Activated T-cell treated with anti-CD3 and anti-CD28 coated beads for 24 hours (primary cell): ENCODE measurements at regions not wholly inside any gene's neighbourhood (a gene's known extent, or its start where the extent isn't known, plus 50 kb on each side); places are given as distances from the start of the nearest gene placed in this dataset.

Experiments
- DNase-seq: peaks from one replicate; pipeline ENCODE4 v3.0.0-alpha.2; 2020; ENCODE audit warnings: low read depth

DNA sequence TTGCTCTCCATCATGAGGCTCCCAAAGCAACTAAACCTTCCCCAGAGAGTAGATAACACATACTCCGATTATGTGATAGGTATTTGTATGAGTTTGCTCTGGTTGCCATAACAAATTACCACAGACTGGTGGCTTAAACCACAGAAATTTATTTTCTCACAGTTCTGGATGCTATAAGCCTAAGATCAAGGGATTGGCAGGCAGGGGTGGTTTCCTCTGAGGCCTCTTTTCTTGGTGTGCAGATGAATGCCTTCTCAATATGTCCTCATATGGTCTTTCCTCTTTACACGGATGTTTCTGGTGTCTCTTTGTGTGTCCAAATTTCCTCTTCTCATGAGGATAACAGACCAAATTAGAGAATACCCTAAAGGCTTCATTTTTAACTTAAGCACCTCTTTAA is 285.8 kb upstream of the GRIP1 start:
- DNase-seq = peak; percentile 21

DNA sequence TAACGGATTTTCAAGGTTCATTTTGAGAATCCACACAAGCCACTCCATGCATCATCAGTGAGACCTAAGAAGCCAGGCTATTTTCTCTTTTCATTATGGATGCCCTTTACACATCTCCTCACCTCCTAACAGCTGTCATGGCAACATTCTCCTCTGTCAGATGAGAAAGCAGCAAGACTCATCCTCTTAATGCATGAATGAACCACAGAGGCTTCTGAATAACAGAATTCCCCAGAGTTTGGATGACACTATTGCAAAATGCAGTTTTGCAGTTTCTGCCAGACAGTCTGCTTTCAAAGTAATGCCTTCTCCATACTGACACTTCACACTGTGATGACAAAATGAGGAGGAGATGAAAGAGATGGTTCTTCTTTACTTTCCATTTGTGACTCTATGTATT is 286.7 kb upstream of the GRIP1 start:
- no peak for DNase-seq

DNA sequence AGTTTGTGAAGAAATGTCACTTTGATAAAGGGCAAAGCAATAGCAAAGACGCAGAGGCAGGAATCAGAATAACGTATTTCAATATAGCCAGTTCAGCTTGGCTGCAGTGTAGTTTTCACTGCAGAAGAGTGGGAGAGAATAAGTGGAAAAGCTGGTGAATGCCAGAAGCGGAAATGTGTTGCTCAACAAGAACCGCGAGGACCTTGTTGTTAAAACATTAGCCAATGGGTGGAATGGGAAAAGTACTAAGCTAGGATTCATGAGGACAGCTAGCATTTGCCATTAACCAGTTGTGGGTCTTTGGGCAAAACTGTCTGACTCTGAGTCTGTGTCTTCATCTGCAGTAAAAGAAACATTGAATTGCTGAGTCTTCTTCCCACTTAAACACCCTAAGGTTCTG is 292.9 kb upstream of the GRIP1 start:
- DNase-seq = no peak

DNA sequence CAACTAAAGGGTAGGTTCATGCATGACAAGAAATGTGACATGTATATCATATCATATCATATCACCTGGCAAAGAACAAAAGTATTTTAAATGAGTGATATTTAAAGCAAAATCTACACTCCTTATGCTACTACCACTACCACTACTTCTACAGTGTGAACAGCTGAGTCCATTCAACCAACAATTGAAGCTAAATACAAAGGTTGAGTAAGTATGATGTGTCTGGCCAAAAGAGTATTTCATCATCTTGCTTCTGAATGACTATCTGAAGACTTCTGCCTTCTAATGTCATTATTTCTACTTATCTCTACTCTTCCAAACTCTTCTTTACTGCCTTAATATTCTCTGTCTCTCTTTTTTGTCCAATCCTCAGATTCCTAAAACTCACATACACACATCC is 292.6 kb upstream of the CAND1 start:
- no peak for DNase-seq

DNA sequence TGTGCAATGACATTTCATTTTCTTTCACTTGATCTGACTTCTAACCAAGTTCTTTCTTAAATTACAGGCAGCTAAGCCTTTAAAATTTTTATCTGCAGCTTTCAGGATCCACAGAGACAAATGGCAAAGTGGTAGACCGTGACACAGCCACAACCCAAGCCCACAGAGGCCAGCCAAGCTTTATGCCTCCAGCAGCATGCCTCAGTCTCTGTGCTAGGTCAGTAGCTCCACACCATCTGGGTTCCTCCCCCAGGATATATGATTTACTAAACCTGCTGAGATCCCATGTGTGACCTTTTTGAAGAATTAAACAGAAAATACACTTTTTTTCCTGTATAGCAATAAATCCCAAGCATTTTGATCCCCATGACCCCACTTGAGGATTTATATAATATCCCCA is 290.4 kb upstream of the CAND1 start:
- no peak for DNase-seq

DNA sequence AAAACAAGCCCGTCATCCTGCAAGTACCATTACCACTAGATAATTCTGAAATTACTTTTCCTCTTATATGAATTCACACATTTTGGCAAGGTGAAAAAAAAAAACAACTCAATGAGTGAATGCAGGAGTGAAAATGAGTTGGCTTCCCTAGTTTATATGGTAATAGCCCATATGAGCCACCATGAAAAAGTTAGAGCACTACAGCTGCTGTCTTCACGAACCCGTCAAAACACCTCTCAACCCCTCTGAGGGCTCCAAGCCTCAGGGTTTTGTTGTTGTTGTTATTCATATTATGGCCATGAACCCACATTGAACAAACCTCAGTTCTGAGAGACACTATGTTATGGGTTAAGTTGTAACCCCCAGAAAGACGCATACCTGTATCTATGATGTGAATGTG is 289.9 kb upstream of the CAND1 start:
- DNase-seq = no peak

DNA sequence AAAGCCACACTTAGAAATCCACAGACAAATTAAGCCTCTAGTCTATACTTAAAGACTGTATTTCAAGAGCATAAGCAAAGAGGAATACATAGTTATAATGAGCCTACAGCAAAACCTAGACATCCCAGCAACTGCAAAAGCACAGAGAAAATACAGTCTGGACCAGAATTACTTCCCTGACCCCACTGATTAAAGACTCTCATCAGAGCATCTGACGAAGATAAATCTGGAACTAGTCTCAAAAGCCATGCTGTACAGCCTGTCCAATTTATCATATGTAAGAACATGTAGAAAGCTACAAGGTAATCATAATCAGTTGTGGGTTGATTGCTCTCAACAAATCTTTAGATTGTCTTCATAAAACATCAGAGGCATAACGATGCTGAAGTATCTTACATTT is 285.1 kb upstream of the CAND1 start:
- DNase-seq = no peak

DNA sequence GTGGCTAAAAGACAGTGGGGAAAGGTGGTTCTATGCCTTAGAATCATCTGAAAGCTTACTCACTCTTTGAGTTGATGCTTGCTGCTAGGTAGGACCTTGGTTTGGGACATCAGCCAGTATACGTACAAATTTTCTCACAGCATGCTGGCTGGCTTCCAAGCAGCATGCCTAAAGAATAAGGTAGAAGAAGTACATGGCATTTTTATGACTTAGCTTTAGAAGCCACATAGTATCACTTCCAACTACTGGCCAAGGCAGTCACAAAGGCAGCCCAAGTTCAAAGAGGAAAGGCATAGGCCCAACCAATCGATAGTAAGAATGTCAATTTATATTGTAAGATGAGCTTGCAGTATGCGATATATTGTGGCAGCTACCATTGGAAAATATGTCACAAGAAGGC is 284.2 kb upstream of the CAND1 start:
- DNase-seq = no peak

DNA sequence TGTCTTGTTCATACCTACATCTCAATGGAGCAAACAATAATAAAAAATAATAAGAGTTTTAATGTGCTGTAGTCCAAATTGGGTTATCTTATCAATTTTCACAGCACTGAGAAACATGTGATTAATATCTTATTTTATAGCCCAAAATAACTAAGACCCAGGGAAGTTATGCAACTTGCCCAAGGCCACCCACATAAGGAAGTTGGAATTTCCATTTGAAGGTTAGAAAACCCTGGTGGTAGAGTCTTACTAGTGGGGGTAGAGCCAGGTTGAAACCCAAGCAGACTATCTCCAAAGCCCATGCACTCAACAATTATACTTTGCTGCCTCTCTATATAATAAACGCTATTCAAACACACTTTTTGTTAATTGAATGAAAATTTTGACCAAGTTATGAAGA is 270.0 kb upstream of the CAND1 start:
- no peak for DNase-seq

DNA sequence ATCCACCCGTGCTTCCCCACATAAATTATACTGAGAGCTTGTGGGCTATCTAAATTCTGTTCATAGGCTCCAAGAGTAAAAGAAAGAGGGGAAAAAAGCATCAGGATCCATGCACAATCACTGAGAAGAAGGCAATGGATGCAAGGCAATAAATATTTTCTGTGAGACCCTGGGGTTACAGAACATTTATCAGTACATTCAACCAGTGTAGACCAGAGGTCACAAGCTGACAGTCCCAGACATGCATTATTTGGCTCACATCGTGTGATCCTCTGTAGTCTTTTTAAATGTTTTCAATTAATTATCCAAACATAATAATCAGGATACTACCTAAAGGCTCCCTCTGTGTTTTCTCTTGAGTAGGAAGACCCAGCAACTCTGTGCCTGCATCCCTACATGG is 267.9 kb upstream of the CAND1 start:
- DNase-seq = no peak

DNA sequence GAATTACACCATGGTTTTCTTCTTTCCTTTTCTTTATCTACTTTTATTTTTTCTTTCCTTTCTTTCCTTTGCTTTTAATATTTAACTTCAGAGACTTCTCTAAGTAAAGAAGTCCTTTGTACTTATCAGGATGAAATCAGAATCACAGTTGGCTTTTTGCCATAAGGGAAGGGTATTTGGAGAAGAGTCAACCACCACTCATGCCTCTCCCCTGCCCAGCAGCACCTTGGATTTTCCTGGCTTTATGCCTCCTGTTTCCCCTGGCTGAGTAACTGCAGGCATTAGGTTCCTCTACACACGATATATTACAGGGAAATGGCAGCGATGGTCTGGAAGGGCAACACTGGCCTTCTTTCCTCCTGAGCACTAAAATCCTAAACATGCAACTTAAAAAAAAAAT is 266.4 kb upstream of the CAND1 start:
- no peak for DNase-seq

DNA sequence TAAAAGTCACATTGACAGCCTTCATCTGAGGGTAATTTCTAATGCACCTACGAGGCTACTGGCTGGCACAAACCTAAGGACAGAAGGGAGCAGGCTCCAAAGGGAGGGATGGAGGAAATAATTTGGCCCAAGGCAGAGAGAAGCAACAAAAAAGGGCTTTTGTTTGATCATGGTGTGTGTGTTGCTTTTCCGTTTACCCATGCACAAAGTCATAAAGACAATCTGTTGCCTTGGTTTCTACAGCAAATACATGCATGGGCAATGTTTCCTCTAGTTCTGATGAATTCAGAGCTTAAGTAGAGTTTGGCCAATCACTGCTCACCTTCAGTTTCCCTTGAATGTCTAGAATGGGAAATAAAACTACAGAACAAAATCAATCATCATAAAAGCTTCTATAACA is 262.5 kb upstream of the CAND1 start:
- DNase-seq = no peak

DNA sequence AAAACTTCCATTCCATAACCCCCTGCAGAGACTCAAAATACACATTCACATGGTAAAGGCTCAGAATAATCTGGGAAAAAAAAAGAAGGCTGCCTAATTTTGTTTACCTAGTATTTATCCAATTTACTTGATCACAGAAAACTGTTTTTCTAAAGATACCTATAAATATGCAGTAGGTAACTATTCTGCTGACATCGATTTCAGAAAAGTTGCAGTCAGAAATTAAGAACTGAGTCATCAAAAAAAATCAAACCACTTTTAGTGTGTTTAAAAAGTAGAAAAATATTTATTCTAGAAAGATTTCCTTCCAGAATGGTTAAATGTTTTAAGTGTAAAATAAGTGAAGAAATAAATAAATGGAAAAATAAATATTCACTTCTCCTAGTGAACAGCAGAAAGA is 254.5 kb upstream of the CAND1 start:
- no peak for DNase-seq

DNA sequence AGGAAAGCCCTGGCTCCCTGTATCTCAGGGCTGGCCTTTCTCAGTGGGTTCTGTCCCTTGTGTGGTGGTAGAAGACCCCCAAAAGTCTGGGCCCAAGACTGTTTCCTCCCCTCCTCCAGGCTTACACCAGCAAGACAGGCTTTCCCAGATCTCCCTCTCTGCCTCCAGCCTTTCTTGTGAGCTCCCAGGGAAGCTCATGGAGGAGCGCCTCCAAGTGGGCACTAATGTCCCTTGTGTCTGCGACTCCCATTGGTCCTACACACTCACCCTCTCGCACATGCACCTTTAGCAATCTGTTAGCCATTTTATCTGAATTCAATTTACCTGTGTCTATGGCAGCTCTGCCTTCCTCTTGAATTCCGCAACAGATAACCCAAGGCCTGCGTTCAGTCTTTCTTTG is 251.1 kb upstream of the CAND1 start:
- no peak for DNase-seq

DNA sequence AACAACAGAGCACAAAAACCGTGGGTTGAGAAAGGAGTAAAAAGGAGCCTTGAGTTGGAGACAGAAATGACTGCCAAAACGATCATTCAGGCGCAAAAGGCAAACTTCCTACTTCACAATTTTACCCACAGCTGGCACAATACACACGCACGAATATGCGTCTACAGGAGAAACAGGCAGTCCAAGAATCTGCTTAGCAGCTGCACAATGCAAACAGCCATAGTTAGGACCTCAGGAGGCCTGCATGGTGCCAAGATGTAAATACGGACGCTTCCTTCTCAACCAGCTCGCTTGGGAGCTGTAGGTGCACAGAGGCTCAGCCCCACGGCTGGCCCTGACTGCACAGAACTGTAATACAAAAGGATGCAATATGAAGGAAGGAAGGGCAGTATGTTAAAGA is 250.1 kb upstream of the CAND1 start:
- DNase-seq = no peak

DNA sequence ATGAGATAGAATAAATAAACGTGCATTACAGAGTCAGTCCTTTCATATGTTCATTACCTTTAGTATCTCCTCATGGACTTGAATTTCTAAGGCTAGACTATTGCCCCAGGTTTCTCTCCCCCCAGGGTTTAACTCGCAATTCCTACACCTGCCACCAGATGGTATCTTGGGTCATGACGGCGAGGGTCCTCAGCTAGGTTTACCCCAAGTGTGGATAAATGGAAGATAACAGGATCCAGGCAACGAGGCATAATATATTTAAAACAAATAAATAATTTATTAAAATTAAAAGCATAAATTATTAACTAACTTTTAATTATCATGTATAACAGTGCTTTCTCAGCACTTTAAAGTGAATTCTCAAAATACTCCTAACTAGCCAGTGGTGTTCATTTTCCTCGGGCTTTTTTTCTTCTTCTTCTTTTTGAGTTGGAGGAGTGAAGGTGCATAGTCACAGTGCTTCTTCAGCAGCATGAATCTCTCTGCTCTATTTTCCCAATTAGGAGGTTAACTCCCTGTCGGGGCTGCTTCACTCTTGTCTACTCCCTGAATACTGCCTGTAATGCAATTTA is 243.5 kb upstream of the CAND1 start:
- DNase-seq = peak; percentile 40

DNA sequence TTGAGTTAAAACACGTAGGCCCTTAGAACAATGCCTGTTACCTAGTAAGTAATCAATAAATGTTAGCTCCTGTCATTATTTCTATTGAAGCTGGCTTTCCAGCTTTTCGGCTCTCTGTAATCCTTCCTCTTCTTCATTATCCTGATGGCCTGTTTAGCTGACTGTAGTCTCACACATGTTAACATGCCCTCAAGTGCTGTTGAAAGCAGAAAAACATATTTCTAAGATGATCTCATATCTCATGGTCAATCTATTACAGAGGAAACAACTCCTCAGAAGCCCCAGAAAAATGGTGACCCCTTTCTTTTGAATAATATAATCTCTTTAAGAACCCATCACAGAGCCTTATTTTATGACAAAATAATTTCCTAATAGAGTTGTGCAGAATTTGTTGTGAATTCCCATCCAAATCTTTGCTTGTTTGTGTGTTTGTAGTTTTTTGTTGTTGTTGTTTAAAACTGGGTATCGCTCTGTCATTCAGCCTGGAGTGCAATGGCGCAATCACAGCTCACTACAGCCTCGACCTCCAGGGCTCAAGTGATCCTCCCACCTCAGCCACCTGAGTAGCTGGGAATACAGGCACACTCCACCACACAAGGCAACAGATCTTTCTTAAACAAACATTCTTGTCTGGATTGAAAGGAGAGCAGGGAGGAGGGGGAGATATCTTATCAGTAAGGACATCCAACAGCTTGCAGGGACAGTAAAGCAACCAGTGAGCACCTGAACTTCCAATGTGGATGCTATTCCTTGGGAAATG is 242.5 kb upstream of the CAND1 start:
- no peak for DNase-seq

DNA sequence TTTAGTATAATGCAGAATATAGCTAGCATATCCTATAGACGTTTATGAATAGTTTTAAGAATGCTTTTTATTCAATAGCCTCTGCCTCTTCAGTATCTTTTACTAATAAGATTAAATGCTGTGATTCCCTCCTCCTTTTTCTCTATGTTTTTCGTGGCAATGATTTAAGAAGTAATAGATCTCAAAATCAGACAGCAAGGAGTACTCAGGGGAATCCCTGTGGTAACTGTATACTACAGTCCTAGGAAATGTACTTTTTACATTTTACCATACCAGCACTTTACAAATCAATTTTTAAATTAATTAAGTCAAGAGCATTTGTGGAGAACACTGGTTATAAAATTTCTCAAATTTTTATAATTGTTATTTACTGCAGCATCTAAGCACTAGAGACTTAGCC is 240.6 kb upstream of the CAND1 start:
- no peak for DNase-seq

DNA sequence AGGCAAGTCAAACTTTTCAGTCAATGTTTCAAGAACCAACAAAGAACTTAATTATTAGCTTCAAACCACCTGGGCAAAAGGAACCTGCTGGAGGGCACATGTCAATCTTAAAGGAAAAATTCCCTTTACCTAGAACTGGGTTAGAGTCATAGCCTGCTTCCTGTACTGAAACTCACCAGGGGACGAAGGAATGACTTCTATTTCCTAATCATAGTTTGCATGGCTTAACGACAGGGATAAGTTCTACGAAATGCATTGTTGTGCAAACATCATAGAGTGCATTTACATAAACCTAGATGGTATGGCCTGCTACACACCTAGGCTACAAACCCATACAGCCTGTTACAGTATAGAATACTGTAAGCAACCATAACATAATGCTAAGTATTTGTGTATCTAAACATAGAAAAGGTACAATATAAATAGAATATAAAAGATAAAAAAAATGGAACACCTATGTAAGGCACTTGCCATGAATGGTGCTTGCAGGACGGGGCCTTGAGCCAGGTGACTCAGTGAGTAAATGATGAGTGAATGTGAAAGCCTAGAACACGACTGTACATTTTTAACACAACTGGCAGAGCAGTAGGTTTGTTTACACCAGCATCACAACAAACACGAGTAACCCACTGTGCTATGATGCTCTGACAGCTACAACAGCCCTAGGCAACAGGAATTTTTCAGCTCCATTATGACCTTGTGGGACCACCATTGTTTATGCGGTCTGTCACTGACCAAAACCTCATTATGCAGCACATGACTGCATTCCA is 234.9 kb upstream of the CAND1 start:
- DNase-seq = no peak

DNA sequence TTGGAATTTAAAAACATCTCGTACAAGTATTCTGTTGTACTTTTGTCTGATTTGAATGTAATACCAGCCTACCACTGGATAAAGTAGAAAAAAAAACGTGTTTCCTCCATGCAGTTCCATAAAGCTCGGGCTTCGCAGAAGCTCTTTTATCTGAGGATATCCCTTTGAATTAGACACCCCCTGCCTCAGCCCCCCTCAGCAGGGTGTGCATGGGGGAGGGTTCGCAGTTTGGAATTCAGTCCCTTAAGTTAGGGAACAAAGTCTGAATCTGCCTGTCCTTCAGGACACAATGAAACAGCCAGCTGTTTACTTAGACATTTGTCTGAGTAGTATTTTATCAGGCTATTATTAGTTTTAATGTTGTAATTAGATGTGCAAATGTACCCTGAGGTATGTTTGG is 234.0 kb upstream of the CAND1 start:
- DNase-seq = no peak

DNA sequence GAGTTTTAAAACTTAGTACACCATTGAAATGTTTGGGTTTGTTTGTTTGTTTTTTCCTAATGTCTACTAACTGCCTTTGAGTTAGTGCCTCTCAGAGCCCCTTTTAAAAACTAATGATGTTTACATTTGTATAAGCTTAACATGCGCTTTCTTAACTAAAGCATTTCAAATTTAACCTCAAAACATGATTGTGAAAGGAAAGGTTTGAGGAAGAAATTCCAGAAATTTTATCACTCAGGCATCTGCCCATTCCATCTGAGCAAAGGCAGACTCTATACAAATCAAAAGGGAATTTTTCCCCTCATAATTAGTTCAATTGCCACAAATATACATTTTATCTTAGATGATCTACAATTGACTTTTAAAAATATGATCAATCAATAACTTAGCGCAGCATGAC is 230.7 kb upstream of the CAND1 start:
- DNase-seq = no peak

DNA sequence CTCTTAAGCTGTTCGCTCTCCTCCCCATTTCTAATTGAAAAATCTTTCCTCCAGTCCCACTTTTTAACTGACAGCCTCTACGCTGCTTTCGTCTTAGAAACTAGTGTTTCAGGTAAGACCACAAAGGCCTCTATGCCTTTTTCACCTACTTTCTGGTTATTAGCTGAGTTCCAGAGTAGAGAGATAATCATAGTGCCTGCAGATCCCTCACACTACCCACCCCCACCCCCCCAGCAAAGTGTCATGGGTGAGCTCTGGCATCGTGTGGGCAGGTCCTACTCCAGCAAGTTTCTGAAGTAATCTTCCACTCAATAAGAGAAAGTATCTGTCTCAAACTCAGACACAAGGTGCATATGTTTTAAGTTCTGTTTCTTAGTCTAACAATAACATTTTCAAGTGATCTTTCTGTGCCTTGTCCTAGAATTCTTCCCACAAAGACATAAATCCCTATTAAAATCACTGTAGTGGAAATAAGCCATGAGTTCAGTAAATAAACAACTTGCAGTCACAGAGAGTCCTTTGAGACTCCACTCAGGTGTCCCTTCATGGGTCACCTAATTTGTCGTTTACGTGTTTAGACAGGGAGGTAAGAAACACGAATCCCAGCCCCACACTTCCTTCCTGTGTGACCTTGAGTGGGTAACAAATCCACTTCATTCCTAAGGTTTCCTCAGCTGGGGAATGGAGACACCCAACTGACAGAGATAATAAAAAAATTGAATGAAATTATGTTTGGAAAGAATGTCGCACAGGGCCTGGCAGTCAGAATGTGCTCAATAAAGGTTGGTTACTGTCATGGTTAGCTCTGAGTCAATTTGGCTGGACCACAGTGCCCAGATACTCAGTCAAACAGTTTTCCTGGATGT is 228.9 kb upstream of the CAND1 start:
- DNase-seq = no peak

DNA sequence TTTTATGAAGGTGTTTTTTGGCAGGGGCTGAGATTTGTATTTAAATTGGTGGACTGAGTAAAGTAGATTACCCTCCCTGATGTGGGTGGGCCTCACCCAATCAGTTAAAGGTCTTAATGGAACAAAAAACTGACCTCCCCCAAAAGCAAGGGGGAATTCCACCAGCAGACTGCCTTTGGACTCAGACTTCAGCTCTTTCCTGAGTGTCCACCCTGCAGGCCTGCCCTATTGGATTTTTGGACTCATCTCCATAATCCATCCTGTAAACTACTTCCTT is 228.4 kb upstream of the CAND1 start:
- DNase-seq = no peak
